OCI-LY7 (cell line): ENCODE measurements at regions not wholly inside any gene's neighbourhood (a gene's known extent, or its start where the extent isn't known, plus 50 kb on each side); places are given as distances from the start of the nearest gene placed in this dataset.

Experiments used
- BruUV-seq: library from RNA; stranded (reverse); fragments of 400-500 nt; replicated peaks from 2 replicates; lab custom pipeline; 2021; lab: Mats Ljungman, UMichigan
- CTCF ChIA-PET: fragments of 300-600 bp; sonication (Branson Sonifier 250); formaldehyde crosslinking; loops from one replicate; lab custom pipeline; 2022; ENCODE audit warnings: antibody characterized with exemption; ENCODE audit not compliant: unreplicated experiment; lab: Charles Lee
- POLR2A ChIA-PET: fragments of 300-600 bp; sonication (Branson Sonifier 250); formaldehyde crosslinking; loops from one replicate; lab custom pipeline; 2022; ENCODE audit warnings: antibody characterized with exemption; lab: Charles Lee
- DNase-seq: peaks from one replicate; pipeline ENCODE4 v3.0.0-alpha.2; 2015; ENCODE audit warnings: low spot score
- H2AFZ ChIP-seq: fragments of 200-600 bp; sonication (generic), shearing (Covaris generic); 2 replicates; pipeline ENCODE4 v1.6.1; 2014; ENCODE audit warnings: mild to moderate bottlenecking, antibody characterized with exemption, low read length, moderate library complexity
- H3K27ac ChIP-seq: fragments of 200-600 bp; sonication (generic); 2 replicates; pipeline ENCODE4 v1.5.1; 2014; ENCODE audit warnings: mixed run types, low read depth, mild to moderate bottlenecking, moderate library complexity, low read length, inconsistent platforms; ENCODE audit not compliant: poor library complexity, severe bottlenecking
- H3K36me3 ChIP-seq: fragments of 200-600 bp; sonication (generic); 2 replicates; pipeline ENCODE4 v1.6.1; 2014; ENCODE audit warnings: mild to moderate bottlenecking, antibody characterized with exemption, low read length, moderate library complexity, mixed read lengths; ENCODE audit not compliant: insufficient read depth
- H3K4me1 ChIP-seq: fragments of 200-600 bp; sonication (generic); 2 replicates; pipeline ENCODE4 v1.5.1; 2014; ENCODE audit warnings: mild to moderate bottlenecking, low read length; ENCODE audit not compliant: insufficient read depth, poor library complexity, severe bottlenecking
- H3K4me2 ChIP-seq: fragments of 200-600 bp; sonication (generic); 2 replicates; pipeline ENCODE4 v1.6.1; 2014; ENCODE audit warnings: mild to moderate bottlenecking, low read length
- H3K4me3 ChIP-seq: fragments of 200-600 bp; sonication (generic); 2 replicates; pipeline ENCODE4 v1.5.1; 2014; ENCODE audit warnings: mild to moderate bottlenecking, low read depth, low read length; ENCODE audit not compliant: poor library complexity, severe bottlenecking
- H3K79me2 ChIP-seq: fragments of 200-600 bp; sonication (generic); 2 replicates; pipeline ENCODE4 v1.6.1; 2016; ENCODE audit warnings: low read depth, mild to moderate bottlenecking, low read length, moderate library complexity, mixed read lengths; ENCODE audit not compliant: insufficient read depth
- H3K9me2 ChIP-seq: fragments of 200-600 bp; sonication (generic); 2 replicates; pipeline ENCODE4 v1.6.1; 2016; ENCODE audit warnings: mild to moderate bottlenecking, low read length, mixed read lengths; ENCODE audit not compliant: insufficient read depth
- H3K9me3 ChIP-seq: fragments of 200-600 bp; sonication (generic); 2 replicates; pipeline ENCODE4 v1.6.1; 2014; ENCODE audit warnings: mild to moderate bottlenecking, mixed run types, low read length, mixed read lengths
- H4K20me1 ChIP-seq: fragments of 200-600 bp; sonication (generic); 2 replicates; pipeline ENCODE4 v1.6.1; 2014; ENCODE audit warnings: mild to moderate bottlenecking, antibody characterized with exemption, low read length, moderate library complexity, mixed read lengths; ENCODE audit not compliant: insufficient read depth
- CTCF ChIP-seq: fragments of 200-600 bp; sonication (generic); conservative IDR thresholded peaks from 2 replicates; pipeline ENCODE4 v1.5.1; 2014; ENCODE audit warnings: mild to moderate bottlenecking, antibody characterized with exemption, low read length, moderate library complexity, mixed read lengths
- EZH2phosphoT487 ChIP-seq: fragments of 200-600 bp; sonication (generic); IDR thresholded peaks from 2 replicates; pipeline ENCODE4 v1.6.1; 2018; ENCODE audit warnings: low read depth, borderline replicate concordance, mild to moderate bottlenecking, mixed run types, antibody characterized with exemption, low read length, moderate library complexity, mixed read lengths
- intact Hi-C: fragments of 100-400 bp; cut with micrococcal nuclease; formaldehyde crosslinking; loops from one replicate; pipeline ENCODE4 v1.10.0; 2022; ENCODE audit not compliant: unreplicated experiment

- ChIA-PET POLR2A (no interaction called here), CTCF (no interaction called here)
- Histone ChIP-seq H3K36me3 (no peaks in the 10 kb centered on the region), H4K20me1 (no peaks in the 10 kb centered on the region), H2AFZ (no peak overlapping the region), H3K9me2 (no peaks in the 10 kb centered on the region), H3K4me2 (no peak overlapping the region), H3K27ac (no peak overlapping the region), H3K79me2 (no peaks in the 10 kb centered on the region), H3K9me3 (no peaks in the 10 kb centered on the region), H3K4me1 (no peaks in the 10 kb centered on the region), H3K4me3 (no peak overlapping the region)
- DNase-seq: no peak
- BruUV-seq: no TSS peak
- TF ChIP-seq CTCF (no peak), EZH2phosphoT487 (no peak)
- intact Hi-C loops: no loop called here
Measured at GRCh38 chr10:64952042-64952441, 1430.8 kb downstream of the REEP3 start.

GRCh38 chr10:64956441-64956840 lies 1435.2 kb downstream of the REEP3 start:
- POLR2A ChIA-PET: no interaction called here
- DNase-seq: no peak
- H3K27ac ChIP-seq: no peak overlapping the region
- intact Hi-C loops: no loop called here
- H4K20me1 ChIP-seq: no peaks in the 10 kb centered on the region
- no peak overlapping the region for H3K4me3 ChIP-seq
- H3K9me2 ChIP-seq: no peaks in the 10 kb centered on the region
- H3K79me2 ChIP-seq: no peaks in the 10 kb centered on the region
- no peaks in the 10 kb centered on the region for H3K4me1 ChIP-seq
- H3K9me3 ChIP-seq: no peaks in the 10 kb centered on the region
- H3K4me2 ChIP-seq: no peak overlapping the region
- no peaks in the 10 kb centered on the region for H3K36me3 ChIP-seq
- no TSS peak for BruUV-seq
- TF ChIP-seq EZH2phosphoT487 (no peak), CTCF (no peak)
- CTCF ChIA-PET: no interaction called here
- no peak overlapping the region for H2AFZ ChIP-seq

GRCh38 chr10:64959116-64959515 lies 1437.9 kb downstream of the REEP3 start:
- Histone ChIP-seq H3K9me2 (no peaks in the 10 kb centered on the region), H3K4me3 (no peak overlapping the region), H2AFZ (no peak overlapping the region), H3K79me2 (no peaks in the 10 kb centered on the region), H4K20me1 (no peaks in the 10 kb centered on the region), H3K4me1 (no peaks in the 10 kb centered on the region), H3K36me3 (no peaks in the 10 kb centered on the region), H3K27ac (no peak overlapping the region), H3K4me2 (no peak overlapping the region), H3K9me3 (no peaks in the 10 kb centered on the region)
- BruUV-seq: no TSS peak
- CTCF ChIA-PET: no interaction called here
- intact Hi-C loops: no loop called here
- no peak for DNase-seq
- TF ChIP-seq CTCF (no peak), EZH2phosphoT487 (no peak)
- POLR2A ChIA-PET: no interaction called here
